ENCODE measurements at regions not wholly inside any gene's neighbourhood (a gene's known extent, or its start where the extent isn't known, plus 50 kb on each side); places are given as distances from the start of the nearest gene placed in this dataset.

GRCh38 chr22:22993184-22993583 lies 77.1 kb upstream of the GNAZ start:
- DNase-seq (ENCODE audit: low spot score) = no peak
- intact Hi-C loops (cut with DNase I) = no loop called here

- intact Hi-C loops (cut with DNase I) = no loop called here
- no peak for DNase-seq (ENCODE audit: low spot score)
Measured at GRCh38 chr22:22995166-22995565, 75.2 kb upstream of the GNAZ start.

GRCh38 chr22:22996511-22997261 lies 73.6 kb upstream of the GNAZ start:
- no peak for DNase-seq (ENCODE audit: low spot score)
- intact Hi-C loops (cut with DNase I) = no loop called here

- intact Hi-C loops (cut with DNase I) = no loop called here
- DNase-seq (ENCODE audit: low spot score) = no peak
Measured at GRCh38 chr22:22997262-22997898, 72.9 kb upstream of the GNAZ start.

GRCh38 chr22:22997988-22998387 lies 72.3 kb upstream of the GNAZ start:
- intact Hi-C loops (cut with DNase I) = no loop called here
- no peak for DNase-seq (ENCODE audit: low spot score)

- intact Hi-C loops (cut with DNase I) = no loop called here
Measured at GRCh38 chr22:22999523-22999922, 70.8 kb upstream of the GNAZ start.

GRCh38 chr22:23000657-23001347 lies 69.5 kb upstream of the GNAZ start:
- intact Hi-C loops (cut with DNase I) = no loop called here

More at GRCh38 chr22:22999523-22999922, 70.8 kb upstream of the GNAZ start:
- DNase-seq (ENCODE audit: low spot score) = no peak

GRCh38 chr22:23001463-23001862 lies 68.9 kb upstream of the GNAZ start:
- DNase-seq (ENCODE audit: low spot score) = no peak

More at GRCh38 chr22:23000657-23001347, 69.5 kb upstream of the GNAZ start:
- no peak for DNase-seq (ENCODE audit: low spot score)

GRCh38 chr22:23002612-23003180 lies 67.6 kb upstream of the GNAZ start:
- DNase-seq (ENCODE audit: low spot score) = no peak
- intact Hi-C loops (cut with DNase I) = no loop called here

More at GRCh38 chr22:23001463-23001862, 68.9 kb upstream of the GNAZ start:
- intact Hi-C loops (cut with DNase I) = no loop called here

- no peak for DNase-seq (ENCODE audit: low spot score)
- intact Hi-C loops (cut with DNase I) = no loop called here
Measured at GRCh38 chr22:23007823-23008222, 62.5 kb upstream of the GNAZ start.

GRCh38 chr22:23008896-23009295 lies 61.4 kb upstream of the GNAZ start:
- no peak for DNase-seq (ENCODE audit: low spot score)
- intact Hi-C loops (cut with DNase I) = no loop called here

All from cardiac septum (tissue), 1 donor.